ENCODE measurements at regions not wholly inside any gene's neighbourhood (a gene's known extent, or its start where the extent isn't known, plus 50 kb on each side); places are given as distances from the start of the nearest gene placed in this dataset.

DNA sequence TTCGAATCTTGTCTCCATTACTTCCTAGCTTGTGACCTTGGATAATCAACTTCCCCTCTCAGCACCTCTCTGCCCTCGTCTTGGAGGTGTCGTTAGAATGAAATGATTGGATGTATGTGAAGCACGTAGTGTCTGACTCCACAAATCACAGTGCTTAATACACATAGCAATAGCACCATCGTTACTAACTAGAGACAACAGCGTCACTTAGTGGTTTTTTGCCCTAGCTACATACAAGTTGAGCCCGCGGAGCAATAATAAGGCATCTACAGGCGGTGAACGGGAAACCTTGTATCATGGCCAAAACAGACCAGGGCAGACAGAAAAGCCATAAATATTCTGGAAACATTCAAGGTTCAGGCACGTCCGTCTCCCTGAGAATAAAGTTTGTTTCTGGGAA is 154.9 kb downstream of the ASCL4 start:
- no peaks in the 10 kb centered on the region for H3K9me3 ChIP-seq
- H3K4me1 ChIP-seq = no peaks in the 10 kb centered on the region
- DNase-seq (ENCODE audit: low spot score in 2 of 2) = no peak
- no peaks in the 10 kb centered on the region for H3K27me3 ChIP-seq
- H3K4me3 ChIP-seq = no peak overlapping the region
- H3K36me3 ChIP-seq = no peaks in the 10 kb centered on the region
- TF ChIP-seq, protein P1, sequence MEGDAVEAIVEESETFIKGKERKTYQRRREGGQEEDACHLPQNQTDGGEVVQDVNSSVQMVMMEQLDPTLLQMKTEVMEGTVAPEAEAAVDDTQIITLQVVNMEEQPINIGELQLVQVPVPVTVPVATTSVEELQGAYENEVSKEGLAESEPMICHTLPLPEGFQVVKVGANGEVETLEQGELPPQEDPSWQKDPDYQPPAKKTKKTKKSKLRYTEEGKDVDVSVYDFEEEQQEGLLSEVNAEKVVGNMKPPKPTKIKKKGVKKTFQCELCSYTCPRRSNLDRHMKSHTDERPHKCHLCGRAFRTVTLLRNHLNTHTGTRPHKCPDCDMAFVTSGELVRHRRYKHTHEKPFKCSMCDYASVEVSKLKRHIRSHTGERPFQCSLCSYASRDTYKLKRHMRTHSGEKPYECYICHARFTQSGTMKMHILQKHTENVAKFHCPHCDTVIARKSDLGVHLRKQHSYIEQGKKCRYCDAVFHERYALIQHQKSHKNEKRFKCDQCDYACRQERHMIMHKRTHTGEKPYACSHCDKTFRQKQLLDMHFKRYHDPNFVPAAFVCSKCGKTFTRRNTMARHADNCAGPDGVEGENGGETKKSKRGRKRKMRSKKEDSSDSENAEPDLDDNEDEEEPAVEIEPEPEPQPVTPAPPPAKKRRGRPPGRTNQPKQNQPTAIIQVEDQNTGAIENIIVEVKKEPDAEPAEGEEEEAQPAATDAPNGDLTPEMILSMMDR (IDR thresholded peaks at IDR 0.05) = peak in 1 of 3 experiments; percentile 9
- no peak overlapping the region for H3K27ac ChIP-seq
- intact Hi-C loops (cut with DNase I) = no loop called here

DNA sequence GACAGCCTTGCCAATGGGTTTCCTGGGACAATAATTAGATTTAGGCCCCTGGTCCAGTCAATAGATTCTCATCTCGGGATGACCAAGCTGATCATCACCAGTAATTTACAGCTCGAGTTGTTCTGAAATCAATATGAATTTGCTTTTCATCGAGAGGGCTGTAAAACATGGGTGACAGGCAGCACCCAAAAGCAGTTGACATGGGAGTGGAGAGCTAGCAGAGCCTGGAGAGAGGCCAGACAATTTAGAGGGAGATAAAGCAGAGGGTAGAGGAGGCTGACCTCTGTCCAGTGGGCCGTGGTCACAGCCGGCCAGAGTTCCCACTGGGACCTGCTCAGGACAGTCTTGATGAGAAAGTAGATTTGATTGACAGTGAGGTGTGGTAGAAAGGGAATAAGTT is 157.3 kb downstream of the ASCL4 start:
- Histone ChIP-seq H3K27ac (no peak overlapping the region), H3K4me1 (no peaks in the 10 kb centered on the region), H3K36me3 (no peaks in the 10 kb centered on the region), H3K9me3 (no peaks in the 10 kb centered on the region), H3K4me3 (no peak overlapping the region), H3K27me3 (no peaks in the 10 kb centered on the region)
- no peak for DNase-seq (ENCODE audit: low spot score in 2 of 2)
- intact Hi-C loops (cut with DNase I) = no loop called here
- TF ChIP-seq, protein P1 (IDR thresholded peaks at IDR 0.05) = no peak

DNA sequence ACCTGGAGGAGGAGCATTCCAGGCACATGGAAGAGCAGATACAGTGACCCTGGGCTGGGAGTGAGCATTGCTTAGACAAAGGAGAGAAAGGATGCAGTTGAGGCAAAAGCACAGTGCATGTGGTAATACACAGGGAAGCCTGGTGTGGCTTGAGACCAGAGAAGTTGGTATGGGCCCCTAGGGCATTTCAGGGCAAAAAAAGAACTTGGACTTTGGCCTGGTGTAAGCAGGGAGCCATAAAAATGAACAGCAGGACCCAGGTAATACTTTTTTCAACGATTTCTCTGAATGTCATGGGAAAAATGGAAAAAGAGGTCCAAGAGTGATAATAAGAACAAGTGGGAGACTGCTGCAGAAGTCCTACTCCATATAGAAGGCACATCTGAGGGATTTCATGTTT is 163.9 kb downstream of the ASCL4 start:
- no peak for DNase-seq (ENCODE audit: low spot score in 2 of 2)
- TF ChIP-seq, protein P1 (IDR thresholded peaks at IDR 0.05) = no peak
- Histone ChIP-seq H3K9me3 (peaks cover 0 to 13% of the 10 kb centered on the region in 2 donors), H3K4me3 (no peak overlapping the region), H3K36me3 (no peaks in the 10 kb centered on the region), H3K27me3 (no peaks in the 10 kb centered on the region), H3K4me1 (no peaks in the 10 kb centered on the region), H3K27ac (no peak overlapping the region)
- intact Hi-C loops (cut with DNase I) = no loop called here

DNA sequence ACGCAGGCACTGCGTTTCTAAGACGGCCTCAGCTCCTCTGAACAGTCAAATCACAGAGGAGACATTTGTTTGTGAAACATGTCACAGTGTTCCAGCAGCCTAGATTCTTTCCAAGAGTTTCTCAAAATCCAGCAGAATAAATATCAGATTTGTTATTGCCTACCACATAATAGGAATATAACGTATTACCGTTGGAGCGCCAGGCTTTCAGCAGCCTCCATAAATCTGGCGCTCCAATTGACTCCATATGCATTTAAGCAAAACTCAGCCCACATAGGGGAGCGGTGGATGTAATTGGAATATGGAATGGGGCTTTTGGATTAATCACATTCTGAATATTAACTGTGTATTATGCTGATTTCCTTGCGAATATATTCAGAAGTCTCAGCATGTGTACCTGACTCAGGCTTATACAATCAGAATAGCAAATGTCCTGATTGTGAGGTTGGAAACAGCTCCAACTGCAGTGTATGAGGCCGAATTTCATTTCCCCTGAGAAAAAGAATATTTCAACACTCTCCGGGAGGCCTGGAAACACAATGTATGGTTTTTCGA is 174.0 kb downstream of the ASCL4 start:
- no peak for DNase-seq (ENCODE audit: low spot score in 2 of 2)
- no peaks in the 10 kb centered on the region for H3K27me3 ChIP-seq
- H3K27ac ChIP-seq = no peak overlapping the region
- intact Hi-C loops (cut with DNase I) = no loop called here
- no peaks in the 10 kb centered on the region for H3K4me1 ChIP-seq
- H3K9me3 ChIP-seq = peaks cover 0 to 4% of the 10 kb centered on the region in 2 donors
- TF ChIP-seq, protein P1 (IDR thresholded peaks at IDR 0.05) = no peak
- H3K4me3 ChIP-seq = no peak overlapping the region
- no peaks in the 10 kb centered on the region for H3K36me3 ChIP-seq

DNA sequence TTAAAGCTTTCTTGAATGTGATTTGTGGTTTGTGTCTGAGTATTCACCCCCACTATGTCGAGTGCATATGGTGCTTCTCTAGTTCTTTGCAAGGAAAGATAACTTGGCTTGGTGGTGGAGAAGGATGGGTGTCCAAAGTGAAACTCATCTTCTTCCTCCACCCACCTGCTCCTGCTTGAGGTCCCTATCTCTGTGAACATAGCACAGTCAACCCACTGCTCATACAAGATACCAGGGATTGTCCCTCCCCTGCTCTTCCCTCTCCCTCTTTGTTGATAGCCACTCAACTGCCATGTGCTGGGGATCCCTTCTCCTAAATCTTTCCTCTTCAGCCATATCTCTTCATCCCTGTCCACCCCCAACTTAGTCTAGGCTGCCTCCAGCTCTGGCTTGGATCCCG is 176.5 kb downstream of the ASCL4 start:
- intact Hi-C loops (cut with DNase I) = no loop called here
- H3K4me3 ChIP-seq = no peak overlapping the region
- H3K36me3 ChIP-seq = no peaks in the 10 kb centered on the region
- H3K27ac ChIP-seq = no peak overlapping the region
- peaks cover 0 to 4% of the 10 kb centered on the region in 2 donors for H3K9me3 ChIP-seq
- H3K4me1 ChIP-seq = no peaks in the 10 kb centered on the region
- no peak for DNase-seq (ENCODE audit: low spot score in 2 of 2)
- H3K27me3 ChIP-seq = no peaks in the 10 kb centered on the region
- TF ChIP-seq, protein P1 (IDR thresholded peaks at IDR 0.05) = no peak

All from ascending aorta (tissue), 2 donors.